ENCODE measurements at regions not wholly inside any gene's neighbourhood (a gene's known extent, or its start where the extent isn't known, plus 50 kb on each side); places are given as distances from the start of the nearest gene placed in this dataset.

DNA sequence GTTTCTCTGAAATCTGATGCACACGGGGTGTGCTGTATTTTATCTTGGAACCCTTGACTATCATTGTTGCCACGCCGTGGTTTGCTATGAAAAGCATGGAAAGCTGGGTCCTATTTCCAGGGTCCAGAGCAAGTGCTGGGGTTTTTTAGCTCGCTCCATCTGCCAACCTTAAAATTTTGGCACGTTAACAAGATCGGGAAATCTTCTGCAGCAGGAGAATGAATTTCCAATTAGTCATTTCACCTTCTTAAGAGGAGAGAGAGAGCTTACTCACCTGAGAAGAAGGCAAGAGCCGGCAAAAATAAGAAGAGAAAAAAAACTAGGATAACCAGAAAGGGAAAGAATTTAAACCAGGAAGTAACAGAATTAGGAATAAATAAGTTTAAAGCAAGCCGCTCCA is 223.6 kb upstream of the CELF2 start:
- Histone ChIP-seq H3K4me2 (peak overlapping the region; percentile 90), H3K9me2 (ENCODE audit: insufficient read depth) (no peaks in the 10 kb centered on the region), H3K79me2 (ENCODE audit: low read depth) (peaks cover 4% of the 10 kb centered on the region), H3F3A (ENCODE audit: insufficient read depth, low read depth) (peaks cover 36% of the 10 kb centered on the region), H3K9me3 (ENCODE audit: insufficient read depth, low read depth) (no peaks in the 10 kb centered on the region), H3K4me1 (replicated peaks; ENCODE audit: insufficient read depth) (peaks cover 76% of the 10 kb centered on the region), H3K36me3 (ENCODE audit: low read depth) (peaks cover 23% of the 10 kb centered on the region), H2AFZ (peak overlapping the region; percentile 60; the same call in 1 of the 2 replicates), H4K20me1 (ENCODE audit: insufficient read depth) (no peaks in the 10 kb centered on the region), H3K27ac (peak overlapping the region; percentile 99), H3K4me3 (peak overlapping the region; percentile 57), H3K27me3 (ENCODE audit: insufficient read depth, low read depth) (no peaks in the 10 kb centered on the region)
- DNase-seq: peak; percentile 46 to 91
- TF ChIP-seq CTCF (conservative IDR thresholded peaks at IDR 0.05): no peak
- no peak for TF ChIP-seq EZH2 (IDR thresholded peaks at IDR 0.05; ENCODE audit: low read depth)
- BruUV-seq (replicated peaks): TSS peak; percentile 61
- ChIA-PET CTCF (no interaction called here), POLR2A (ENCODE audit: unreplicated experiment) (interaction anchor here (1.0 to 1.1 kb wide), 3 partner anchors 11 to 78 kb away, joined by 3 to 8 read pairs (median 3); no protein-coding TSS in a partner anchor)
- intact Hi-C loops (cut with micrococcal nuclease; ENCODE audit: unreplicated experiment): loop anchor here (1.0 kb wide), 3 partner anchors 8 to 78 kb away; no protein-coding TSS in a partner anchor

GRCh38 chr10:10794791-10795191 is 222.9 kb upstream of the CELF2 start:
- BruUV-seq (replicated peaks): no TSS peak
- Histone ChIP-seq H3K4me3 (peak overlapping the region; percentile 57), H3K36me3 (ENCODE audit: low read depth) (peaks cover 16% of the 10 kb centered on the region)

DNA sequence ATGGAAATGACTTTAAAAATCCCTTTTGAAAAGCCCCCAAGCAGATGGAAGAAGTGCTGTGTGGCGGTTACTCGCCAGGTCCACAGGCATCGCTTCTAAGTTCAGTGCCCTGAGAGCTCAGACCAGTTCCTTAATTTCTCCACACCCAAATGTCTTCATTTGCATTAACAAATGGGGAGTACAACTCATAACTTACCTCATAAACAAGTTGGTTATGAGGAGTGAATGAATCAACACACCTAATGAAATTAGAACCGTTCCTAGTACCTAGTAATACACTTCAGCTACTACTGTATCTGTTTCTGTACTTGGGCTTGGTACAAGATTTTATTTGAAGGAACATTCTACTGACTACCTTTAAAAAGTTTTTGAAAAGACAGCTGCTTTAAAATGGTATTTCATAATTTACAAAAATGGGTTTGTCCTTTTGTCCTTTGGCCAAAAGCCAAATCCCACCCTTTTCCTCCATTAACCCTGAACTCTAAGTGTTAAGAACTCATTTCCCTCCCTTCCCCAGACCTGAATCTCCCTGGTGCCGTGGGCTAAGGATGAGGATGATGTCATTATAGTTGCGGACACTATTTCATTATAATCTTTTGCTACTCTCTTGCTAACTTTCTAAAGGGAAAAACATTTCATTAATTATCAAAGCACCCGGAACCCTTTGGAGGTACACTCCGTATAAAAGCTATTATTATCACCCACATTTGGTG is 221.5 kb upstream of the CELF2 start:
- H2AFZ ChIP-seq: no peak overlapping the region
- intact Hi-C loops (cut with micrococcal nuclease; ENCODE audit: unreplicated experiment): no loop called here
- POLR2A ChIA-PET (ENCODE audit: unreplicated experiment): no interaction called here
- no peak for TF ChIP-seq CTCF (conservative IDR thresholded peaks at IDR 0.05)
- TF ChIP-seq EZH2 (IDR thresholded peaks at IDR 0.05; ENCODE audit: low read depth): no peak
- peaks cover 65% of the 10 kb centered on the region for H3K4me1 ChIP-seq (replicated peaks; ENCODE audit: insufficient read depth)
- peaks cover 4% of the 10 kb centered on the region for H3K79me2 ChIP-seq (ENCODE audit: low read depth)
- H3K9me3 ChIP-seq (ENCODE audit: insufficient read depth, low read depth): no peaks in the 10 kb centered on the region
- peaks cover 6% of the 10 kb centered on the region; the same call in 1 of the 2 replicates for H3K36me3 ChIP-seq (ENCODE audit: low read depth)
- H3F3A ChIP-seq (ENCODE audit: insufficient read depth, low read depth): peaks cover 36% of the 10 kb centered on the region
- H3K4me3 ChIP-seq: no peak overlapping the region
- no TSS peak for BruUV-seq (replicated peaks)
- peak overlapping the region; percentile 99; the same call in 1 of the 2 replicates for H3K27ac ChIP-seq
- H3K27me3 ChIP-seq (ENCODE audit: insufficient read depth, low read depth): no peaks in the 10 kb centered on the region
- peak overlapping the region; percentile 90 for H3K4me2 ChIP-seq
- no peaks in the 10 kb centered on the region for H3K9me2 ChIP-seq (ENCODE audit: insufficient read depth)
- CTCF ChIA-PET: no interaction called here
- no peak for DNase-seq
- H4K20me1 ChIP-seq (ENCODE audit: insufficient read depth): no peaks in the 10 kb centered on the region

More at GRCh38 chr10:10794791-10795191, 222.9 kb upstream of the CELF2 start:
- Histone ChIP-seq H3K27ac (peak overlapping the region; percentile 99), H4K20me1 (ENCODE audit: insufficient read depth) (no peaks in the 10 kb centered on the region), H3K79me2 (ENCODE audit: low read depth) (peaks cover 4% of the 10 kb centered on the region), H3K9me2 (ENCODE audit: insufficient read depth) (no peaks in the 10 kb centered on the region), H2AFZ (peak overlapping the region; percentile 60; the same call in 1 of the 2 replicates), H3K4me1 (replicated peaks; ENCODE audit: insufficient read depth) (peaks cover 71% of the 10 kb centered on the region), H3K27me3 (ENCODE audit: insufficient read depth, low read depth) (no peaks in the 10 kb centered on the region), H3K4me2 (peak overlapping the region; percentile 90), H3K9me3 (ENCODE audit: insufficient read depth, low read depth) (no peaks in the 10 kb centered on the region), H3F3A (ENCODE audit: insufficient read depth, low read depth) (peaks cover 36% of the 10 kb centered on the region)
- intact Hi-C loops (cut with micrococcal nuclease; ENCODE audit: unreplicated experiment): loop anchor here (1.0 kb wide), 4 partner anchors 8 to 117 kb away; no protein-coding TSS in a partner anchor
- TF ChIP-seq CTCF (conservative IDR thresholded peaks at IDR 0.05) (no peak), EZH2 (IDR thresholded peaks at IDR 0.05; ENCODE audit: low read depth) (no peak)
- CTCF ChIA-PET: no interaction called here
- DNase-seq: peak; percentile 72 to 94
- POLR2A ChIA-PET (ENCODE audit: unreplicated experiment): interaction anchor here (0.6 to 1.1 kb wide), 5 partner anchors 11 to 599 kb away, joined by 3 to 8 read pairs (median 3); no protein-coding TSS in a partner anchor
